ENCODE measurements at regions not wholly inside any gene's neighbourhood (a gene's known extent, or its start where the extent isn't known, plus 50 kb on each side); places are given as distances from the start of the nearest gene placed in this dataset.

DNA sequence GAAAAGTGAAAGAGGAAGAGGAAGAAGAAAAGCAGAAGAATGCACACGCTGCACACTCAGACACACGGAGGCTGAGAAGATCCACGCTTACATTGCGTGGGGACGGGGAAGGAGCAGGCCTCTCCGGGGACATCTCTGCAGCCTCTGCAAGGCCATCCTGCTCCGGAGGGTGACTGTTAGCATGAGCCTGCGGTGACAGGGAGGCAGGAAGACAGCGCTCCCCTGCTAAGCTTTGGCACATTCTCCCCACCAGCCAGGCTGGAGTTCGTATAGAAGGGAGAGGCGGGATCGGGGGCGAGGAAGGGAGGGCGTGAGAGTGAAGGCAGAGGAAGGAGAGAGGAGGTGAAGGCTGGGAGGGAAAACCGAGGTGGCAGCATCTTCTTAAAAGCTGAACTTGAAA is 366.0 kb upstream of the SHH start:
- Histone ChIP-seq H3K4me3 (no peak overlapping the region), H3K27ac (no peak overlapping the region), H3K9me3 (no peaks in the 10 kb centered on the region), H3K4me2 (no peak overlapping the region), H3K4me1 (no peaks in the 10 kb centered on the region)
- WGBS (ENCODE audit: missing lambda C conversion rate) = 73% methylated on average over 15 of the region's 15 CpGs
- DNase-seq (ENCODE audit: low read depth in 1 of 2, low spot score in 1 of 2) (no peak), ATAC-seq (no peak), FAIRE-seq (no peak)
- TF ChIP-seq CHD2 (IDR thresholded peaks at IDR 0.05; ENCODE audit: low read length, partially characterized antibody) = no peak
- TF ChIP-seq JUN (IDR thresholded peaks at IDR 0.05) = no peak
- no peak for TF ChIP-seq MAFK (IDR thresholded peaks at IDR 0.05; ENCODE audit: partially characterized antibody)
- TF ChIP-seq EHF (CRISPR knock-in tag; IDR thresholded peaks at IDR 0.05) = no peak
- no peak for TF ChIP-seq RNF2 (IDR thresholded peaks at IDR 0.05; ENCODE audit: borderline replicate concordance, low read depth)
- no peak for TF ChIP-seq PHF8 (IDR thresholded peaks at IDR 0.05; ENCODE audit: borderline replicate concordance, low read depth)
- no peak for TF ChIP-seq ZNF302 (CRISPR knock-in tag; IDR thresholded peaks at IDR 0.05)
- TF ChIP-seq HOXB13 (CRISPR knock-in tag; IDR thresholded peaks at IDR 0.05; ENCODE audit: low read depth) = no peak
- TF ChIP-seq, protein P1, sequence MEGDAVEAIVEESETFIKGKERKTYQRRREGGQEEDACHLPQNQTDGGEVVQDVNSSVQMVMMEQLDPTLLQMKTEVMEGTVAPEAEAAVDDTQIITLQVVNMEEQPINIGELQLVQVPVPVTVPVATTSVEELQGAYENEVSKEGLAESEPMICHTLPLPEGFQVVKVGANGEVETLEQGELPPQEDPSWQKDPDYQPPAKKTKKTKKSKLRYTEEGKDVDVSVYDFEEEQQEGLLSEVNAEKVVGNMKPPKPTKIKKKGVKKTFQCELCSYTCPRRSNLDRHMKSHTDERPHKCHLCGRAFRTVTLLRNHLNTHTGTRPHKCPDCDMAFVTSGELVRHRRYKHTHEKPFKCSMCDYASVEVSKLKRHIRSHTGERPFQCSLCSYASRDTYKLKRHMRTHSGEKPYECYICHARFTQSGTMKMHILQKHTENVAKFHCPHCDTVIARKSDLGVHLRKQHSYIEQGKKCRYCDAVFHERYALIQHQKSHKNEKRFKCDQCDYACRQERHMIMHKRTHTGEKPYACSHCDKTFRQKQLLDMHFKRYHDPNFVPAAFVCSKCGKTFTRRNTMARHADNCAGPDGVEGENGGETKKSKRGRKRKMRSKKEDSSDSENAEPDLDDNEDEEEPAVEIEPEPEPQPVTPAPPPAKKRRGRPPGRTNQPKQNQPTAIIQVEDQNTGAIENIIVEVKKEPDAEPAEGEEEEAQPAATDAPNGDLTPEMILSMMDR (IDR thresholded peaks at IDR 0.05) = no peak
- TF ChIP-seq, protein P2, sequence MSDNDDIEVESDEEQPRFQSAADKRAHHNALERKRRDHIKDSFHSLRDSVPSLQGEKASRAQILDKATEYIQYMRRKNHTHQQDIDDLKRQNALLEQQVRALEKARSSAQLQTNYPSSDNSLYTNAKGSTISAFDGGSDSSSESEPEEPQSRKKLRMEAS (IDR thresholded peaks at IDR 0.05) = no peak
- no peak for TF ChIP-seq CBX2 (IDR thresholded peaks at IDR 0.05; ENCODE audit: borderline replicate concordance, low read depth)
- TF ChIP-seq HOXA7 (CRISPR knock-in tag; IDR thresholded peaks at IDR 0.05) = no peak
- TF ChIP-seq FOSL2 (IDR thresholded peaks at IDR 0.05) = no peak
- no peak for TF ChIP-seq FOSL2 (CRISPR knock-in tag; IDR thresholded peaks at IDR 0.05)
- no peak for TF ChIP-seq CHD4 (IDR thresholded peaks at IDR 0.05; ENCODE audit: borderline replicate concordance)
- TF ChIP-seq, protein P3, sequence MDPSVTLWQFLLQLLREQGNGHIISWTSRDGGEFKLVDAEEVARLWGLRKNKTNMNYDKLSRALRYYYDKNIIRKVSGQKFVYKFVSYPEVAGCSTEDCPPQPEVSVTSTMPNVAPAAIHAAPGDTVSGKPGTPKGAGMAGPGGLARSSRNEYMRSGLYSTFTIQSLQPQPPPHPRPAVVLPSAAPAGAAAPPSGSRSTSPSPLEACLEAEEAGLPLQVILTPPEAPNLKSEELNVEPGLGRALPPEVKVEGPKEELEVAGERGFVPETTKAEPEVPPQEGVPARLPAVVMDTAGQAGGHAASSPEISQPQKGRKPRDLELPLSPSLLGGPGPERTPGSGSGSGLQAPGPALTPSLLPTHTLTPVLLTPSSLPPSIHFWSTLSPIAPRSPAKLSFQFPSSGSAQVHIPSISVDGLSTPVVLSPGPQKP (IDR thresholded peaks at IDR 0.05; ENCODE audit: low read depth, low read length) = no peak
- TF ChIP-seq HDAC2 (IDR thresholded peaks at IDR 0.05) = no peak
- CTCF ChIA-PET = interaction anchor here (1.3 kb wide), 1 partner anchor 21 kb away, joined by 3 read pairs; no protein-coding TSS in a partner anchor
- POLR2A ChIA-PET = no interaction called here

DNA sequence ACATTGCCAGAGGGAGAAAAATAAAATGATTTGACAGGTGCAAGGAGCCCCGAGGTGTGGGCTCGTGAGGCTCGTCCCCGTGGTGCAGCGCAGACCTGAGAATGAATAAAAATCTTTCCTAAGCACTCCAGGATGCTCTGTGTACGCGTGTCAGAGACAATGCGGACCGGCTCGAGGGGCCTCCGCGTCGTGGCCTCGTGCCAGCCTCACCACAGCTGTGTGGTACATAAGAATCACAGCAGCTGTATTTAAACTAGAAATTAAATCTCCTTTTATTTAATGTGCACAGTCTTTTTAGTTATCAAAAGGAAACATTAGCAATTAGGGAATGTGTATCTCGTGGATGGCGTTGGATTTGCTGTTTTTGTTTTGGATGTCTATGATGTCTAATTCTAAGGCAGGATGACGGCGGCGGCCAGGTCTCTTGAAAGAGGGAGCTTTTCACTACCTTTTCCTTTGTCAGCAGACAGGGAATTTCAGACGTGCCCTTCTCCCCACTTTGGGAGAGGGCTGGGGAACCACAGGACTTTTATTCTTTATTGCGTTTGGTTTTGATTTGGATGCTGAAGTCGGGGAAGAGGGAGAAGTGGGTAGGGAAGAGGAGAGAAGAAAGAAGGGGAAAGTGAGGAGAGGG is 365.3 kb upstream of the SHH start:
- no peak for ATAC-seq
- no peak overlapping the region for H3K4me2 ChIP-seq
- TF ChIP-seq HOXB13 (CRISPR knock-in tag; IDR thresholded peaks at IDR 0.05; ENCODE audit: low read depth) = no peak
- no peak for TF ChIP-seq TFCP2L1 (CRISPR knock-in tag; IDR thresholded peaks at IDR 0.05)
- no peak for TF ChIP-seq PHF8 (IDR thresholded peaks at IDR 0.05; ENCODE audit: borderline replicate concordance, low read depth)
- TF ChIP-seq CBX8 (IDR thresholded peaks at IDR 0.05) = no peak
- TF ChIP-seq USF2 (IDR thresholded peaks at IDR 0.05) = no peak
- no peak for TF ChIP-seq FOXS1 (CRISPR knock-in tag; IDR thresholded peaks at IDR 0.05)
- TF ChIP-seq, protein P4, sequence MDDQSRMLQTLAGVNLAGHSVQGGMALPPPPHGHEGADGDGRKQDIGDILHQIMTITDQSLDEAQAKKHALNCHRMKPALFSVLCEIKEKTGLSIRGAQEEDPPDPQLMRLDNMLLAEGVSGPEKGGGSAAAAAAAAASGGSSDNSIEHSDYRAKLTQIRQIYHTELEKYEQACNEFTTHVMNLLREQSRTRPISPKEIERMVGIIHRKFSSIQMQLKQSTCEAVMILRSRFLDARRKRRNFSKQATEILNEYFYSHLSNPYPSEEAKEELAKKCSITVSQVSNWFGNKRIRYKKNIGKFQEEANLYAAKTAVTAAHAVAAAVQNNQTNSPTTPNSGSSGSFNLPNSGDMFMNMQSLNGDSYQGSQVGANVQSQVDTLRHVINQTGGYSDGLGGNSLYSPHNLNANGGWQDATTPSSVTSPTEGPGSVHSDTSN (IDR thresholded peaks at IDR 0.05) = no peak
- TF ChIP-seq MAZ (IDR thresholded peaks at IDR 0.05; ENCODE audit: borderline replicate concordance, low read depth, low read length) = no peak
- no peak for TF ChIP-seq HES2 (IDR thresholded peaks at IDR 0.05)
- no peak for TF ChIP-seq POLR2A (IDR thresholded peaks at IDR 0.05; ENCODE audit: low read length)
- TF ChIP-seq MAFK (IDR thresholded peaks at IDR 0.05; ENCODE audit: partially characterized antibody) = no peak
- TF ChIP-seq, protein P5, sequence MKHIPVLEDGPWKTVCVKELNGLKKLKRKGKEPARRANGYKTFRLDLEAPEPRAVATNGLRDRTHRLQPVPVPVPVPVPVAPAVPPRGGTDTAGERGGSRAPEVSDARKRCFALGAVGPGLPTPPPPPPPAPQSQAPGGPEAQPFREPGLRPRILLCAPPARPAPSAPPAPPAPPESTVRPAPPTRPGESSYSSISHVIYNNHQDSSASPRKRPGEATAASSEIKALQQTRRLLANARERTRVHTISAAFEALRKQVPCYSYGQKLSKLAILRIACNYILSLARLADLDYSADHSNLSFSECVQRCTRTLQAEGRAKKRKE (CRISPR knock-in tag; IDR thresholded peaks at IDR 0.05; ENCODE audit: low read depth) = no peak
- TF ChIP-seq, protein P1 (IDR thresholded peaks at IDR 0.05) = no peak
- H3K27ac ChIP-seq = no peak overlapping the region
- no peaks in the 10 kb centered on the region for H3K4me1 ChIP-seq
- no peaks in the 10 kb centered on the region for H3K9me3 ChIP-seq
- 67% methylated on average over 22 of the region's 22 CpGs for WGBS (ENCODE audit: missing lambda C conversion rate)
- POLR2A ChIA-PET = no interaction called here
- CTCF ChIA-PET = interaction anchor here (0.7 kb wide), 1 partner anchor 230 kb away, joined by 3 read pairs; no protein-coding TSS in a partner anchor
- no peak for FAIRE-seq
- H3K4me3 ChIP-seq = no peak overlapping the region
- DNase-seq (ENCODE audit: low read depth in 1 of 2, low spot score in 1 of 2) = no peak
